GM12878 (cell line): ENCODE measurements at regions not wholly inside any gene's neighbourhood (a gene's known extent, or its start where the extent isn't known, plus 50 kb on each side); places are given as distances from the start of the nearest gene placed in this dataset.

Experiments used
- ATAC-seq: fragments of 200-7000 bp; cut with Tn5 transposase; 3 replicates; pipeline ENCODE4 v1.9.1; 2020; ENCODE audit warnings: mild to moderate bottlenecking, moderate library complexity
- BruUV-seq: library from RNA; stranded (reverse); fragments of 400-500 nt; replicated peaks from 2 replicates; lab custom pipeline; 2021; lab: Mats Ljungman, UMichigan
- CTCF ChIA-PET: fragments of 300-600 bp; sonication (Branson Sonifier 250); formaldehyde crosslinking; extraction: SDS; loops from one replicate; lab custom pipeline; 2021; ENCODE audit warnings: inconsistent platforms; lab: Yijun Ruan, JAX
- POLR2A ChIA-PET: fragments of 350-600 bp; formaldehyde crosslinking; extraction: SDS; loops from one replicate; lab custom pipeline; 2021; ENCODE audit warnings: inconsistent platforms; lab: Charles Lee
- RAD21 ChIA-PET: fragments of 300-600 bp; sonication (Branson Sonifier 250); formaldehyde crosslinking; loops from one replicate; lab custom pipeline; 2023; ENCODE audit warnings: antibody characterized with exemption; ENCODE audit not compliant: unreplicated experiment; lab: Charles Lee
- SMC1A ChIA-PET: fragments of 300-600 bp; sonication (Branson Sonifier 250); formaldehyde crosslinking; loops from one replicate; lab custom pipeline; 2023; ENCODE audit not compliant: unreplicated experiment, uncharacterized antibody; lab: Charles Lee
- DNase-seq: peaks from one replicate; pipeline ENCODE4 v3.0.0-alpha.2; 2011; ENCODE audit warnings: low read depth, low spot score
- FAIRE-seq: peaks from 3 replicates; lab custom pipeline; 2011; peaks lifted over from hg19 to GRCh38; lab: Jason Lieb, UNC
- H2AFZ ChIP-seq: 2 replicates; pipeline ENCODE4 v1.6.0; 2011; ENCODE audit warnings: low read depth, low read length, control low read depth; ENCODE audit not compliant: control insufficient read depth
- H3K27ac ChIP-seq: 2 replicates; pipeline ENCODE4 v1.5.1; 2011; ENCODE audit warnings: control low read depth; ENCODE audit not compliant: control insufficient read depth, insufficient read depth
- H3K27me3 ChIP-seq, 2 experiments: replicated peaks in 1 of 2; 2 replicates each; pipeline versions ENCODE4 v1.6.0 to v1.6.1; 2011; ENCODE audit warnings: low read length in 1 of 2; ENCODE audit not compliant: control insufficient read depth in 2 of 2, insufficient read depth in 2 of 2
- H3K36me3 ChIP-seq, 2 experiments: 2 replicates each; pipeline ENCODE4 v1.5.1; 2011; ENCODE audit warnings: low read length in 1 of 2; ENCODE audit not compliant: control insufficient read depth in 2 of 2, insufficient read depth in 2 of 2
- H3K4me1 ChIP-seq: 2 replicates; pipeline ENCODE4 v1.6.1; 2011; ENCODE audit warnings: mild to moderate bottlenecking, low read length, moderate library complexity, mixed read lengths; ENCODE audit not compliant: control insufficient read depth, insufficient read depth
- H3K4me2 ChIP-seq: 2 replicates; pipeline ENCODE4 v1.6.0; 2011; ENCODE audit warnings: control low read depth; ENCODE audit not compliant: control insufficient read depth, insufficient read depth
- H3K4me3 ChIP-seq: fragments of 200-600 bp; sonication (generic); 2 replicates; pipeline ENCODE4 v1.5.1; 2016
- H3K79me2 ChIP-seq: 2 replicates; pipeline ENCODE4 v1.6.0; 2011; ENCODE audit warnings: low read length; ENCODE audit not compliant: control insufficient read depth, insufficient read depth
- H3K9ac ChIP-seq: 2 replicates; pipeline ENCODE4 v1.8.0; 2011; ENCODE audit warnings: low read length, control low read depth, mixed read lengths; ENCODE audit not compliant: control insufficient read depth, insufficient read depth
- H3K9me3 ChIP-seq: replicated peaks from 3 replicates; pipeline ENCODE4 v1.5.1; 2011; ENCODE audit warnings: mild to moderate bottlenecking, low read length; ENCODE audit not compliant: control insufficient read depth, insufficient read depth
- H4K20me1 ChIP-seq: 2 replicates; pipeline ENCODE4 v1.6.0; 2011; ENCODE audit not compliant: control insufficient read depth, insufficient read depth
- CREM ChIP-seq: IDR thresholded peaks from 2 replicates; pipeline ENCODE4 v1.6.1; 2014; ENCODE audit warnings: antibody characterized with exemption, low read depth
- EP300 ChIP-seq, 2 experiments: fragments of 150-350 bp in 1 of 2; IDR thresholded peaks; 2 replicates each; pipeline ENCODE4 v1.6.1; 2011 to 2012; ENCODE audit warnings: low read depth in 2 of 2, low read length in 2 of 2, borderline replicate concordance in 1 of 2, improper control_type of control experiment in 1 of 2, inconsistent platforms in 1 of 2; ENCODE audit not compliant: control insufficient read depth in 1 of 2
- ESRRA ChIP-seq: IDR thresholded peaks from 2 replicates; pipeline ENCODE4 v1.6.1; 2012; ENCODE audit warnings: mild to moderate bottlenecking, low read length, improper control_type of control experiment
- HSF1 ChIP-seq: fragments of 150-350 bp; IDR thresholded peaks from 2 replicates; pipeline ENCODE4 v1.6.1; 2014; ENCODE audit warnings: mild to moderate bottlenecking, low read depth, low read length
- IKZF2 ChIP-seq, 2 experiments: fragments of 450-650 bp; IDR thresholded peaks; 2 replicates each; pipeline ENCODE4 v1.6.1; 2017; ENCODE audit warnings: mild to moderate bottlenecking in 2 of 2, moderate library complexity in 2 of 2
- NFXL1 ChIP-seq: fragments of 450-650 bp; IDR thresholded peaks from 2 replicates; pipeline ENCODE4 v1.6.1; 2017; ENCODE audit warnings: antibody characterized with exemption, mild to moderate bottlenecking, borderline replicate concordance
- PAX8 ChIP-seq: fragments of 450-650 bp; IDR thresholded peaks from 2 replicates; pipeline ENCODE4 v1.6.1; 2017; ENCODE audit warnings: mild to moderate bottlenecking, moderate library complexity
- PML ChIP-seq: IDR thresholded peaks from 2 replicates; pipeline ENCODE4 v1.6.1; 2012; ENCODE audit warnings: low read length, inconsistent platforms
- POLR2A ChIP-seq: IDR thresholded peaks from 2 replicates; pipeline ENCODE4 v1.6.1; 2011; ENCODE audit warnings: low read depth, mild to moderate bottlenecking, low read length
- POLR2AphosphoS2 ChIP-seq: IDR thresholded peaks from 2 replicates; pipeline ENCODE4 v1.6.1; 2011; ENCODE audit warnings: low read depth, mild to moderate bottlenecking, low read length, improper control_type of control experiment, moderate library complexity
- REST ChIP-seq: IDR thresholded peaks from 2 replicates; pipeline ENCODE4 v1.6.1; 2012; ENCODE audit warnings: mild to moderate bottlenecking, low read depth, low read length
- SPI1 ChIP-seq: IDR thresholded peaks from 2 replicates; pipeline ENCODE4 v1.6.1; 2011; ENCODE audit warnings: low read depth, mild to moderate bottlenecking, low read length, moderate library complexity, borderline replicate concordance; ENCODE audit not compliant: insufficient read depth
- TCF12 ChIP-seq: IDR thresholded peaks from 2 replicates; pipeline ENCODE4 v1.6.1; 2011; ENCODE audit warnings: low read depth, mild to moderate bottlenecking, low read length
- ZBTB40 ChIP-seq: fragments of 450-650 bp; IDR thresholded peaks from 2 replicates; pipeline ENCODE4 v1.6.1; 2016; ENCODE audit warnings: mild to moderate bottlenecking, moderate library complexity, borderline replicate concordance
- WGBS: methylation state at CpG from one replicate; pipeline ENCODE4 v1.1.6; 2016; ENCODE audit warnings: low lambda C conversion rate; ENCODE audit not compliant: insufficient replicate concordance, insufficient coverage; ENCODE audit errors: missing lambda C conversion rate; 5-methylcytosine and 5-hydroxymethylcytosine counted together
- in situ Hi-C: fragments of 300-500 bp; cut with MboI; formaldehyde crosslinking; loops from 9 replicates; pipeline ENCODE4 v1.14.3; 2018; ENCODE audit warnings: mixed read lengths
- intact Hi-C: fragments of 100-400 bp; cut with micrococcal nuclease; formaldehyde crosslinking; loops from one replicate; pipeline ENCODE4 v1.14.2; 2022; ENCODE audit not compliant: unreplicated experiment

- no peak for FAIRE-seq
- ChIA-PET RAD21 (no interaction called here), POLR2A (no interaction called here), CTCF (no interaction called here), SMC1A (no interaction called here)
- H4K20me1 ChIP-seq: no peaks in the 10 kb centered on the region
- in situ Hi-C loops: no loop called here
- ATAC-seq: no peak
- no peak overlapping the region for H3K27ac ChIP-seq
- H3K4me1 ChIP-seq: no peaks in the 10 kb centered on the region
- H3K9me3 ChIP-seq: no peaks in the 10 kb centered on the region
- H3K4me3 ChIP-seq: no peak overlapping the region
- peaks cover 0 to 5% of the 10 kb centered on the region in 2 experiments; a peak in 1 of 4 replicates for H3K27me3 ChIP-seq
- BruUV-seq: no TSS peak
- 44% methylated on average over 25 of the region's 25 CpGs for WGBS
- H3K4me2 ChIP-seq: no peak overlapping the region
- DNase-seq: no peak
- H3K79me2 ChIP-seq: no peaks in the 10 kb centered on the region
- intact Hi-C loops: no loop called here
- no peak overlapping the region for H2AFZ ChIP-seq
- no peak overlapping the region for H3K9ac ChIP-seq
- H3K36me3 ChIP-seq: no peaks in the 10 kb centered on the region
- no peak for TF ChIP-seq PAX8
- no peak for TF ChIP-seq NFXL1
- TF ChIP-seq REST: no peak
- no peak for TF ChIP-seq POLR2AphosphoS2
- TF ChIP-seq PML: no peak
- no peak for TF ChIP-seq ZBTB40
- no peak for TF ChIP-seq TCF12
- TF ChIP-seq POLR2A: no peak
- no peak for TF ChIP-seq CREM
- TF ChIP-seq ESRRA: no peak
- no peak for TF ChIP-seq SPI1
- no peak for TF ChIP-seq HSF1
- TF ChIP-seq EP300 (IDR thresholded peaks at IDR 0.05; ENCODE audit: borderline replicate concordance in 1 of 2, control insufficient read depth in 1 of 2, low read depth in 2 of 2, low read length in 2 of 2): no peak
- TF ChIP-seq IKZF2 (IDR thresholded peaks at IDR 0.05): no peak
- TF ChIP-seq, all 136 proteins: peak for 0
Observed at GRCh38 chr7:1291845-1292765, 59.4 kb downstream of the UNCX start.
